K562 (cell line): ENCODE measurements at regions not wholly inside any gene's neighbourhood (a gene's known extent, or its start where the extent isn't known, plus 50 kb on each side); places are given as distances from the start of the nearest gene placed in this dataset.

ENCODE experiments used
- CBX1 ChIP-seq: sonication (generic); IDR thresholded peaks from 2 replicates; pipeline ENCODE4 v1.6.1; 2016; ENCODE audit warnings: antibody characterized with exemption, low read depth, mild to moderate bottlenecking
- CTCF ChIP-seq, 3 experiments: IDR thresholded peaks in 2 of 3; conservative IDR thresholded peaks in 1 of 3; 2 replicates each; pipeline ENCODE4 v1.5.1; 2011 to 2012; ENCODE audit warnings: low read length in 3 of 3, mild to moderate bottlenecking in 3 of 3, control low read depth in 2 of 3, improper control_type of control experiment in 1 of 3, inconsistent platforms in 1 of 3, low read depth in 1 of 3, mixed read lengths in 1 of 3, moderate library complexity in 1 of 3; ENCODE audit not compliant: insufficient read depth in 2 of 3
- FOSL1 ChIP-seq: fragments of 200-800 bp; sonication (Bioruptor generic); conservative IDR thresholded peaks from 2 replicates; pipeline ENCODE4 v1.6.1; 2016; ENCODE audit warnings: missing genetic modification characterization, missing compliant biosample characterization
- FOXK2 ChIP-seq, 2 experiments: fragments of 450-650 bp; IDR thresholded peaks in 1 of 2; conservative IDR thresholded peaks in 1 of 2; 2 replicates each; pipeline ENCODE4 v1.6.1; 2016; ENCODE audit warnings: low read depth in 2 of 2, mild to moderate bottlenecking in 1 of 2
- GTF3C2 ChIP-seq: IDR thresholded peaks from 3 replicates; pipeline ENCODE4 v1.6.1; 2011; ENCODE audit warnings: borderline replicate concordance, mild to moderate bottlenecking, moderate library complexity; ENCODE audit not compliant: insufficient read length; ENCODE audit errors: extremely low read depth
- MEF2D ChIP-seq: conservative IDR thresholded peaks from 2 replicates; pipeline ENCODE4 v1.6.1; 2016; ENCODE audit warnings: low read depth, missing genetic modification characterization, missing compliant biosample characterization
- MTA1 ChIP-seq: fragments of 450-650 bp; IDR thresholded peaks from 2 replicates; pipeline ENCODE4 v1.6.1; 2017; ENCODE audit warnings: borderline replicate concordance
- POLR2AphosphoS5 ChIP-seq: IDR thresholded peaks from 2 replicates; pipeline ENCODE4 v1.6.1; 2011; ENCODE audit warnings: mild to moderate bottlenecking, low read depth, low read length, moderate library complexity; ENCODE audit not compliant: control insufficient read depth, insufficient read depth
- PRDM10 ChIP-seq: fragments of 450-650 bp; IDR thresholded peaks from 2 replicates; pipeline ENCODE4 v1.6.1; 2018; ENCODE audit not compliant: partially characterized antibody
- U2AF2 ChIP-seq: fragments of 200-400 bp; formaldehyde crosslinking; optimal IDR thresholded peaks from 2 replicates; pipeline ENCODE3; 2017; ENCODE audit warnings: low read depth, mild to moderate bottlenecking, low read length
- ZKSCAN3 ChIP-seq: fragments of 250-450 bp; sonication (Bioruptor Pico); IDR thresholded peaks from 2 replicates; pipeline ENCODE4 v1.4.0; 2020
- ZNF324 ChIP-seq: fragments of 250-450 bp; sonication (Bioruptor Pico); IDR thresholded peaks from 2 replicates; pipeline ENCODE4 v1.4.0; 2020; ENCODE audit warnings: mild to moderate bottlenecking

- TF ChIP-seq U2AF2, result no peak
- no peak for TF ChIP-seq FOXK2 (conservative IDR thresholded peaks at IDR 0.05 in 1 of 2, IDR thresholded peaks at IDR 0.05 in 1 of 2; ENCODE audit: low read depth in 2 of 2)
- no peak for TF ChIP-seq MTA1
- TF ChIP-seq POLR2AphosphoS5, result no peak
- no peak for TF ChIP-seq CBX1
- no peak for TF ChIP-seq PRDM10
- no peak for TF ChIP-seq MEF2D (tag)
- no peak for TF ChIP-seq FOSL1
- TF ChIP-seq GTF3C2, result no peak
- TF ChIP-seq ZNF324 (CRISPR knock-in tag), result no peak
- no peak for TF ChIP-seq CTCF (IDR thresholded peaks at IDR 0.05 in 2 of 3, conservative IDR thresholded peaks at IDR 0.05 in 1 of 3; ENCODE audit: insufficient read depth in 2 of 3, low read depth in 1 of 3, low read length in 3 of 3)
- TF ChIP-seq ZKSCAN3 (CRISPR knock-in tag), result no peak
These were observed 1439.1 kb upstream of the FLRT2 start for GRCh38 chr14:84090837-84091236.
